Right atrium auricular region (tissue), 2 donors: ENCODE measurements at regions not wholly inside any gene's neighbourhood (a gene's known extent, or its start where the extent isn't known, plus 50 kb on each side); places are given as distances from the start of the nearest gene placed in this dataset.

ENCODE experiments used
- DNase-seq: peaks from one replicate; pipeline ENCODE4 v3.0.0-alpha.2; 2019; ENCODE audit warnings: low spot score
- H3K27ac ChIP-seq, 2 donors: fragments of 200-600 bp; sonication (generic); 1 replicate in 1 of 2; 2 replicates in 1 of 2; pipeline ENCODE4 v1.5.1; 2016 to 2019
- H3K27me3 ChIP-seq, 2 donors: fragments of 200-600 bp; sonication (generic); one replicate each; pipeline versions ENCODE4 v1.5.1 to v1.6.0; 2017 to 2019
- H3K36me3 ChIP-seq: fragments of 200-600 bp; sonication (generic); one replicate; pipeline ENCODE4 v1.5.1; 2016
- H3K4me1 ChIP-seq, 2 donors: fragments of 200-600 bp; sonication (generic); one replicate each; pipeline versions ENCODE4 v1.5.1 to v1.6.0; 2017 to 2019
- H3K4me3 ChIP-seq, 2 donors: fragments of 200-600 bp; sonication (generic); 1 replicate in 1 of 2; 2 replicates in 1 of 2; pipeline ENCODE4 v1.5.1; 2017 to 2019; ENCODE audit warnings: mild to moderate bottlenecking in 1 of 2, moderate library complexity in 1 of 2
- H3K9me3 ChIP-seq, 2 donors: fragments of 200-600 bp; sonication (generic); one replicate each; pipeline ENCODE4 v1.5.1; 2019
- TF ChIP-seq, protein P1 (sequence below), 2 donors: fragments of 200-600 bp; sonication (generic); IDR thresholded peaks; one replicate each; pipeline ENCODE4 v1.5.1; 2019; ENCODE audit warnings: antibody characterized with exemption in 2 of 2

DNA sequence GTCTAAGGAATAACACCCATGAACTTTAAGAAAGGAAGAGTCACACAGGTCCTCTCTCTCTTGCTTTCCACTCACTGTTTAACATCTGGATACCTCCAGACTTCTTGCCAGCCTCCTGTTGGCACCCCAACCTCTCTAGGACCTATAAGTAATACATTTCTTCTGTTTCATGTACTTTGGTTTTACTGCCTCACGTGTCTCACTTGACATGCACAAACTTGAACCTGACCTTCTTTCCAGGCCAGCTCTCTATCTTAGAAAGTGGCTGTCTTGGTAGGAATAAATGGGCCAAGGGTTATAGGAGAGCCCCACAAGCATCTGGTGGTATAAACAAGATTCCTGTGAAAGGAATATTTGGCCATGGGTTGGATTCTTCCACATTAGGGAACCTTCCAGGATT, 614.8 kb upstream of the AGA start:
- Histone ChIP-seq H3K36me3 (no peaks in the 10 kb centered on the region), H3K27me3 (no peaks in the 10 kb centered on the region), H3K27ac (no peak overlapping the region), H3K9me3 (no peaks in the 10 kb centered on the region), H3K4me1 (no peaks in the 10 kb centered on the region), H3K4me3 (no peak overlapping the region)
- TF ChIP-seq, protein P1, sequence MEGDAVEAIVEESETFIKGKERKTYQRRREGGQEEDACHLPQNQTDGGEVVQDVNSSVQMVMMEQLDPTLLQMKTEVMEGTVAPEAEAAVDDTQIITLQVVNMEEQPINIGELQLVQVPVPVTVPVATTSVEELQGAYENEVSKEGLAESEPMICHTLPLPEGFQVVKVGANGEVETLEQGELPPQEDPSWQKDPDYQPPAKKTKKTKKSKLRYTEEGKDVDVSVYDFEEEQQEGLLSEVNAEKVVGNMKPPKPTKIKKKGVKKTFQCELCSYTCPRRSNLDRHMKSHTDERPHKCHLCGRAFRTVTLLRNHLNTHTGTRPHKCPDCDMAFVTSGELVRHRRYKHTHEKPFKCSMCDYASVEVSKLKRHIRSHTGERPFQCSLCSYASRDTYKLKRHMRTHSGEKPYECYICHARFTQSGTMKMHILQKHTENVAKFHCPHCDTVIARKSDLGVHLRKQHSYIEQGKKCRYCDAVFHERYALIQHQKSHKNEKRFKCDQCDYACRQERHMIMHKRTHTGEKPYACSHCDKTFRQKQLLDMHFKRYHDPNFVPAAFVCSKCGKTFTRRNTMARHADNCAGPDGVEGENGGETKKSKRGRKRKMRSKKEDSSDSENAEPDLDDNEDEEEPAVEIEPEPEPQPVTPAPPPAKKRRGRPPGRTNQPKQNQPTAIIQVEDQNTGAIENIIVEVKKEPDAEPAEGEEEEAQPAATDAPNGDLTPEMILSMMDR (IDR thresholded peaks at IDR 0.05): no peak
- no peak for DNase-seq

DNA sequence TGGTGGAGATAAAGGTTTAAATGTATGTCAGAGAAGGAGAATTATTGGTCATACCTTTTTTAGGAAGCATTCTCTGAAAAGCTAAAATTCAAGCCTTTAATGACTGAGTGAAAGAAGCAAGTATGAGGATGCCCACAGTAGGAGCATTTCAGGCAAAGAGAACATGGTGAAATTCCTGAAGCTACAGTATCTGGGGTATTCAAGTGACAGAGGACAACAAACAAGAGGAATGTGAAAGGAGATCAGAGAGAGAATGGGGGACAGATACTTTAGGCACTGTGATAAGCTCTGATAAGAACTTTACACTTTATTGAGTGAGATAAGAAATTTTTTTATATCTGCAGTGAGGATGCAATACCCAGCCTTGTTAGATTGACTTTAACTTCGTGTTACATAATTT, 621.3 kb upstream of the AGA start:
- no peak overlapping the region for H3K4me3 ChIP-seq
- no peaks in the 10 kb centered on the region for H3K36me3 ChIP-seq
- DNase-seq: no peak
- no peaks in the 10 kb centered on the region for H3K9me3 ChIP-seq
- H3K27ac ChIP-seq: no peak overlapping the region
- H3K4me1 ChIP-seq: no peaks in the 10 kb centered on the region
- TF ChIP-seq, protein P1 (IDR thresholded peaks at IDR 0.05): no peak
- no peaks in the 10 kb centered on the region for H3K27me3 ChIP-seq

DNA sequence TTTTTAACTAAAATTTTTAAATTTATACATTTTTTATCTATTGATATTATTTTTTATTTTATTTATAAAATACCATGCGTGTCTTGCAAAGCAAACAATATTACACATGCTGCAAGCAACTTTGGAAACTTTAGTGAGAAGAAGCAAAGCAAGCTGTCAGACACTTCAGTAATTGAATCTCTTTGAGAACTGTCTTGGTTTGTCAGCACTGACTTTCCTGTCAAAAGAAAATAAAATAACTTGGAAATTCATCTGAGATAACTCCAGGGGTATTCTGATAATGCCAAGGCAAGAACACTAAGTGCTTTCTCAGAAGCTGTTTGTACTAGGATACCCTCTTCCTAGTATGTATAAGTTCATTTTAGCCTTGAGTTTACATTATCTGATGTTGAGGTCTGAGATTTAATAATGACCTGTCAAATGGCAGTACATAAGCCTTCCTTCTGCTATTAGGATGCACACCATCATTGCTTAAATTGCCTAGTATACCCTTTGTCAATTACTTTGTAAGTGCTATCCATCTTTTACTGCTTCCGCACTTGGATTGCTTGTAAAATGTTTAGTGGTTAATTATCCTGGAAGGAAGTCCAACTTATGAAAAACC, 624.2 kb upstream of the AGA start:
- H3K4me1 ChIP-seq: no peaks in the 10 kb centered on the region
- H3K36me3 ChIP-seq: no peaks in the 10 kb centered on the region
- H3K9me3 ChIP-seq: no peaks in the 10 kb centered on the region
- H3K4me3 ChIP-seq: no peak overlapping the region
- no peak for DNase-seq
- H3K27me3 ChIP-seq: no peaks in the 10 kb centered on the region
- TF ChIP-seq, protein P1 (IDR thresholded peaks at IDR 0.05): no peak
- no peak overlapping the region for H3K27ac ChIP-seq

- TF ChIP-seq, protein P1 (IDR thresholded peaks at IDR 0.05): no peak
Observed at GRCh38 chr4:178068136-178068535, 625.9 kb upstream of the AGA start.

GRCh38 chr4:178070163-178070562, 627.9 kb upstream of the AGA start:
- H3K9me3 ChIP-seq: no peaks in the 10 kb centered on the region
- no peaks in the 10 kb centered on the region for H3K4me1 ChIP-seq
- no peak overlapping the region for H3K27ac ChIP-seq
- DNase-seq: no peak
- TF ChIP-seq, protein P1 (IDR thresholded peaks at IDR 0.05): no peak
- H3K36me3 ChIP-seq: no peaks in the 10 kb centered on the region
- no peaks in the 10 kb centered on the region for H3K27me3 ChIP-seq
- H3K4me3 ChIP-seq: no peak overlapping the region

More at GRCh38 chr4:178068136-178068535, 625.9 kb upstream of the AGA start:
- Histone ChIP-seq H3K9me3 (no peaks in the 10 kb centered on the region), H3K36me3 (no peaks in the 10 kb centered on the region), H3K27me3 (no peaks in the 10 kb centered on the region), H3K27ac (no peak overlapping the region), H3K4me3 (no peak overlapping the region), H3K4me1 (no peaks in the 10 kb centered on the region)
- DNase-seq: no peak

DNA sequence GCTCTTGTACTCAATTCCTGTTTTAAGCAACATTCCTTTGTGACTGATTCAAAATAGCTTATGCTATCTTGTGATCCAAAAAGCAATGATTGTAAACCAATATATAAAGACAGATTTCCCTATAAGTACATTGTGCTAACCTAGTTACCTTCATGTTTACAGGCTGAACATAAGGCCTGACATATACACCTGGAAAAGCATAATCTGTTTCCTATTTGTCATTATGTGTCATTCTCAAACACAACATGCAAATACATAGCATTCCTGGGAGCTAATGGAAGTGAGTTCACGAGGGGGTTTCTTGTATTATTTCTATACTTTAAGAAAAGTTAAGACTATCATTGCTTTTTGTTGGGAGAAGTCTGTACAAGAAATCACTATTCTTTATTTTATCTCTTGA, 638.1 kb upstream of the AGA start:
- Histone ChIP-seq H3K9me3 (peaks cover 0 to 6% of the 10 kb centered on the region in 2 donors), H3K4me3 (no peak overlapping the region), H3K36me3 (no peaks in the 10 kb centered on the region), H3K4me1 (no peaks in the 10 kb centered on the region), H3K27ac (no peak overlapping the region), H3K27me3 (no peaks in the 10 kb centered on the region)
- TF ChIP-seq, protein P1 (IDR thresholded peaks at IDR 0.05): no peak
- no peak for DNase-seq
